ENCODE measurements at regions not wholly inside any gene's neighbourhood (a gene's known extent, or its start where the extent isn't known, plus 50 kb on each side); places are given as distances from the start of the nearest gene placed in this dataset.

DNA sequence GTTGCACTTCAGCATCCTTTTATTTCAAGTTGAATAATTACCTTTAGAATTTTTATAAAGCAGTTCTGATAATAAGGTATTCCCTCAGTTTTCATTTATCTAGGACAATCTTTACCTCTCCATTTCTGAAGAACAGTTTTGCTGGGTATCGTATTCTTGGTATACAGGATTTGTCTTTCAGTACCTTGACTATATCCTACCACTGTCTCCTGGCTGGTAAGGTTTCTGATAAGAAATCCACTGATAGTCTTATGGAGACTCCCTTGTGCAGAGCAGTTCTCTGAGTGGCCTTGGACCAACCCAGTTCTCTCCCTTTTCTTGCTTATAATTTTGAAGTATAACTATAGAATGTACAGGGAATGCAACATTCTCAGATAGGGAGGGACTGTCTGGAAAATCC is 51.3 kb upstream of the SAMD3 start:
- H3K27me3 ChIP-seq (ENCODE audit: insufficient read depth, low read length), result no peaks in the 10 kb centered on the region
- H3K4me1 ChIP-seq (ENCODE audit: insufficient read depth, low read length, severe bottlenecking), result no peaks in the 10 kb centered on the region
- H3K27ac ChIP-seq (ENCODE audit: low read depth, low read length, poor library complexity, severe bottlenecking), result no peak overlapping the region
- no peaks in the 10 kb centered on the region for H3K36me3 ChIP-seq (ENCODE audit: insufficient read depth, low read length)
- no peak overlapping the region for H3K4me2 ChIP-seq (ENCODE audit: low read length)
- H3F3A ChIP-seq (ENCODE audit: insufficient read depth, low read length), result no peaks in the 10 kb centered on the region
- H3K9me3 ChIP-seq (ENCODE audit: low read length), result 0 out of 2 replicates have a peak, but pooled peaks cover 7% of the 10 kb centered on the region
- no peaks in the 10 kb centered on the region for H4K20me1 ChIP-seq (ENCODE audit: insufficient read depth, low read length)
- H3K79me2 ChIP-seq (ENCODE audit: insufficient read depth, low read length), result no peaks in the 10 kb centered on the region
- no peaks in the 10 kb centered on the region for H3K9me2 ChIP-seq (ENCODE audit: low read depth, low read length)
- H3K9ac ChIP-seq (ENCODE audit: low read length), result no peak overlapping the region
- TF ChIP-seq, protein P1, sequence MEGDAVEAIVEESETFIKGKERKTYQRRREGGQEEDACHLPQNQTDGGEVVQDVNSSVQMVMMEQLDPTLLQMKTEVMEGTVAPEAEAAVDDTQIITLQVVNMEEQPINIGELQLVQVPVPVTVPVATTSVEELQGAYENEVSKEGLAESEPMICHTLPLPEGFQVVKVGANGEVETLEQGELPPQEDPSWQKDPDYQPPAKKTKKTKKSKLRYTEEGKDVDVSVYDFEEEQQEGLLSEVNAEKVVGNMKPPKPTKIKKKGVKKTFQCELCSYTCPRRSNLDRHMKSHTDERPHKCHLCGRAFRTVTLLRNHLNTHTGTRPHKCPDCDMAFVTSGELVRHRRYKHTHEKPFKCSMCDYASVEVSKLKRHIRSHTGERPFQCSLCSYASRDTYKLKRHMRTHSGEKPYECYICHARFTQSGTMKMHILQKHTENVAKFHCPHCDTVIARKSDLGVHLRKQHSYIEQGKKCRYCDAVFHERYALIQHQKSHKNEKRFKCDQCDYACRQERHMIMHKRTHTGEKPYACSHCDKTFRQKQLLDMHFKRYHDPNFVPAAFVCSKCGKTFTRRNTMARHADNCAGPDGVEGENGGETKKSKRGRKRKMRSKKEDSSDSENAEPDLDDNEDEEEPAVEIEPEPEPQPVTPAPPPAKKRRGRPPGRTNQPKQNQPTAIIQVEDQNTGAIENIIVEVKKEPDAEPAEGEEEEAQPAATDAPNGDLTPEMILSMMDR (IDR thresholded peaks at IDR 0.05; ENCODE audit: low read length), result no peak
- TF ChIP-seq EZH2 (IDR thresholded peaks at IDR 0.05; ENCODE audit: borderline replicate concordance, low read length), result no peak
- no peak overlapping the region for H2AFZ ChIP-seq (ENCODE audit: low read length)
- no peak overlapping the region for H3K4me3 ChIP-seq (ENCODE audit: low read depth, low read length, poor library complexity, severe bottlenecking)

Data from OCI-LY1 (cell line).